ENCODE measurements at regions not wholly inside any gene's neighbourhood (a gene's known extent, or its start where the extent isn't known, plus 50 kb on each side); places are given as distances from the start of the nearest gene placed in this dataset.

DNA sequence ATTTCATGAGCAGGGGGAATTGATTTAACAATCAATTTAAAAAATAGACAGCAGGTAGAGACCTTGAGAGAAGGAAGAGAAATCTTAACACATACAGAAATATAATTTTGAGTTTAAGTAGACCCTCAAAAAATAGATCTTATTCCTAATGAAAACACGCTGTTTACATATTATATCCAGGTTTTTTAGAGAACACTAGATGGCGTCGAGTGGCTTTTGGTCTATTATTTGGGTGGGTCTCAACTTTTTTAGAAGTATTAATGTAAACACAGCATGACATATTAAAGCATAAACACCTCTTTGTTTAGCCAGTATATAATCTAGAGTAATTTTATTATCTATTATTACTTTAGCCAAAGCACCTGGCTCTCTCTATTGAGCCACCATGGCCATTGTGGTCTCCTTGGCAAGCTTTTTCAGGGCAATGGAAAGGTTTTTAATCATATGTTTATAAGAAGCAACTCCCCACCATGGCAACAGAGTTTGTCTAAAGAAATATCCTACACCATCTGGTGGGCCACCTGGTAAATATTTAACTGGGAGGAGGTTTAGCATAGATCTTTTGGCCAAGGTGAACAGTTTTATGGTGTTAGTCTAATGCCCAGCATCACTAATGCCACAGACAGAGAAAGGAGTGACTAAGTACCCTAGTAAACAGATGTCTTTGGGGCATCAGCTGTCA, 59.7 kb upstream of the PRSS1 start:
- no peak for TF ChIP-seq REST (IDR thresholded peaks at IDR 0.05; ENCODE audit: insufficient replicate concordance, low read depth)
- TF ChIP-seq, protein P1, sequence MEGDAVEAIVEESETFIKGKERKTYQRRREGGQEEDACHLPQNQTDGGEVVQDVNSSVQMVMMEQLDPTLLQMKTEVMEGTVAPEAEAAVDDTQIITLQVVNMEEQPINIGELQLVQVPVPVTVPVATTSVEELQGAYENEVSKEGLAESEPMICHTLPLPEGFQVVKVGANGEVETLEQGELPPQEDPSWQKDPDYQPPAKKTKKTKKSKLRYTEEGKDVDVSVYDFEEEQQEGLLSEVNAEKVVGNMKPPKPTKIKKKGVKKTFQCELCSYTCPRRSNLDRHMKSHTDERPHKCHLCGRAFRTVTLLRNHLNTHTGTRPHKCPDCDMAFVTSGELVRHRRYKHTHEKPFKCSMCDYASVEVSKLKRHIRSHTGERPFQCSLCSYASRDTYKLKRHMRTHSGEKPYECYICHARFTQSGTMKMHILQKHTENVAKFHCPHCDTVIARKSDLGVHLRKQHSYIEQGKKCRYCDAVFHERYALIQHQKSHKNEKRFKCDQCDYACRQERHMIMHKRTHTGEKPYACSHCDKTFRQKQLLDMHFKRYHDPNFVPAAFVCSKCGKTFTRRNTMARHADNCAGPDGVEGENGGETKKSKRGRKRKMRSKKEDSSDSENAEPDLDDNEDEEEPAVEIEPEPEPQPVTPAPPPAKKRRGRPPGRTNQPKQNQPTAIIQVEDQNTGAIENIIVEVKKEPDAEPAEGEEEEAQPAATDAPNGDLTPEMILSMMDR (IDR thresholded peaks at IDR 0.05; ENCODE audit: insufficient read depth, low read length) = no peak
